ENCODE measurements at regions not wholly inside any gene's neighbourhood (a gene's known extent, or its start where the extent isn't known, plus 50 kb on each side); places are given as distances from the start of the nearest gene placed in this dataset.

DNA sequence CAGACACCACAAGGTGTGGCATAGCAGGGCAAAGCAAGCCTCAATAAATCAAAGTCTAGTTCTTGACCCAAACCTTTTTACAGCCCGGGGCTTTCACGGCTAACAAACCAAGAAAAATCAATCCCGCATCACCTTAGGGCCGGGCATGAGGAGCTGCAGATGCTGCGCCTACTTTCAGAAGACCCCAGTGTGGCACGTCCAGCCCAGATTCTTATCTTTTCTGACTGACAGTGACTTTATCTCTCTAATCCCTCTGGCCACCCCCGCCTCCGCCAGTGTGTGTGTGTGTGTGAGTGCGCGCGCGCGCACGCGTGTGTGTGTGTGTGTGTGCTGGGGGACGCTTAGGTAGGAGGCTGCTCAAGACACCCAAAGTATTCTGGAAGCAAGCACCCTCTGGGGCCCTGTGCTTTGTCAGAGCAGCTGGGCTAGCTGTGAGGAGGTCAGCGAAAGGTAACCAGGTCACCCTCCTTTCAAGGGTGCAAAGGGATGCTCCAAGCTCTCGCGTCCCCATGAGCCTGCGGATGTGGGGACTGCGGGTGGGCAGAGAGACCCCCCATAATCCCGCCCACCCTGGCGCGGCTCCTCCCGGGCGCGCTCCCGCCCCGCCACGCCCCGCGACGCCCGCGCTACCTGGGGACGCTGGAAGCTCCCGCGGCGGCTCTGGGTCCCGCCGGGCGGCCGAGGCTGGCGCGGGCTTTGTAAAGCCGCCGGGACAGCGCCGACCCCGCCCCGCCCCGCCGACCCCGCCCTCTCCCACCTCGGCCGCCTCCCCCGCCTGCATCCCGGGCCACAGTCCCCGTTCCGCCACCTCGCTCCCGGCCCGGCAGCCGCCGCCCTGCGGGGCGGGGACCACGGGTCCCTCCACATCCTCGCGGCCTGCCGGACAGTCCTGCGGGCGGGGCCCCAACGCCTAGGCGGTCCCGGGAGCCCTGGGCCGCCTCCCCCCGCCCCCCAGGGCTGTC is 57.1 kb upstream of the RHOBTB1 start:
- TF ChIP-seq, protein P1, sequence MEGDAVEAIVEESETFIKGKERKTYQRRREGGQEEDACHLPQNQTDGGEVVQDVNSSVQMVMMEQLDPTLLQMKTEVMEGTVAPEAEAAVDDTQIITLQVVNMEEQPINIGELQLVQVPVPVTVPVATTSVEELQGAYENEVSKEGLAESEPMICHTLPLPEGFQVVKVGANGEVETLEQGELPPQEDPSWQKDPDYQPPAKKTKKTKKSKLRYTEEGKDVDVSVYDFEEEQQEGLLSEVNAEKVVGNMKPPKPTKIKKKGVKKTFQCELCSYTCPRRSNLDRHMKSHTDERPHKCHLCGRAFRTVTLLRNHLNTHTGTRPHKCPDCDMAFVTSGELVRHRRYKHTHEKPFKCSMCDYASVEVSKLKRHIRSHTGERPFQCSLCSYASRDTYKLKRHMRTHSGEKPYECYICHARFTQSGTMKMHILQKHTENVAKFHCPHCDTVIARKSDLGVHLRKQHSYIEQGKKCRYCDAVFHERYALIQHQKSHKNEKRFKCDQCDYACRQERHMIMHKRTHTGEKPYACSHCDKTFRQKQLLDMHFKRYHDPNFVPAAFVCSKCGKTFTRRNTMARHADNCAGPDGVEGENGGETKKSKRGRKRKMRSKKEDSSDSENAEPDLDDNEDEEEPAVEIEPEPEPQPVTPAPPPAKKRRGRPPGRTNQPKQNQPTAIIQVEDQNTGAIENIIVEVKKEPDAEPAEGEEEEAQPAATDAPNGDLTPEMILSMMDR (conservative IDR thresholded peaks at IDR 0.05; ENCODE audit: low read depth, low read length), result no peak
- peak overlapping the region; percentile 65 for H3K4me3 ChIP-seq (ENCODE audit: low read depth, low read length)
- no peak for DNase-seq (ENCODE audit: low read depth)

DNA sequence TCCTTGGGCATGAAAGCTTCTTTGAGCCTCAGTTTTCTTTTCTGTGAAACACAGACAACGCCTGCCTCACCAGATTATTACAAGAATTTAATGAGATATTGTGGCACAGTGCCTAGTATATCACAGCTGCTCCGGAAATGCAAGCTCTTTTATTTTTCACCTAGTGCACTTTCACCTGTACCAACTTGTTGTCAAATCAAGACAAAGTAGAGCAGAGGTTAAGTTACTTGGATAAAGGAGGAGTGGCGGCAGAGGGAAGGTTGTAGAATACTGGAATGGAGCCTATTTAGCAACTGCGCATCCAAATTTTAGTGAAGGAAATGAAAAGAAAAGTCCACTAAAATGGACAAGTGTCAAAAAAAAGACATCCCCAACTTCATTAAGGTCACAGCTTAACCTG is 54.9 kb upstream of the RHOBTB1 start:
- H3K4me3 ChIP-seq (ENCODE audit: low read depth, low read length), result no peak overlapping the region
- DNase-seq (ENCODE audit: low read depth), result no peak
- TF ChIP-seq, protein P1 (conservative IDR thresholded peaks at IDR 0.05; ENCODE audit: low read depth, low read length), result no peak

DNA sequence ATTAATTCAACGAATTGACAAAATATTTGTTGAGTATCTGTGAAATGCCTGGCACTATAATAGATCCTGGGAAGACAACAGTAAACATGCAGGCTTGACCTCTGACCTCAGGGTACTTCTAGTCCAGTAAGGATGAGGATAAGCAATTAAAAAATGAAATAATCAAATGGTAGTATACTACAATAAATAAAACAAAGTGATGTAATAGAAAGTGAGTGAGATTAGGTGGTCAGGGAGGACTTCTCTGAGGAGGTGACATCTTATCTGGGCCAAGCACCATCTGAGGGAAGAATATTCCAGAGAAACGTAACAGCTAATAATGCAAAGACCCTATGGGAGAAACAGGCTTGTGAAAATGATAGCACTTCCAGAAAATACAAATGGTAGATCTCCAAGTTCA is 50.1 kb upstream of the RHOBTB1 start:
- no peak for DNase-seq (ENCODE audit: low read depth)
- TF ChIP-seq, protein P1 (conservative IDR thresholded peaks at IDR 0.05; ENCODE audit: low read depth, low read length), result no peak
- H3K4me3 ChIP-seq (ENCODE audit: low read depth, low read length), result no peak overlapping the region
